MM.1S (cell line): ENCODE measurements at regions not wholly inside any gene's neighbourhood (a gene's known extent, or its start where the extent isn't known, plus 50 kb on each side); places are given as distances from the start of the nearest gene placed in this dataset.
"Not testable (repeated sequence)": the region's sequence is repeated elsewhere in the genome, so short reads cannot be mapped to it uniquely, and the experiment has no call there.

Experiments used
- DNase-seq: peaks from one replicate; pipeline ENCODE4 v3.0.0-alpha.2; 2015
- H2AFZ ChIP-seq: fragments of 300-600 bp; sonication (generic); 2 replicates; pipeline ENCODE4 v1.6.0; 2016; ENCODE audit warnings: antibody characterized with exemption, low read length
- H3F3A ChIP-seq: fragments of 300-600 bp; sonication (generic); 2 replicates; pipeline ENCODE4 v1.6.1; 2016; ENCODE audit warnings: mild to moderate bottlenecking, antibody characterized with exemption, low read length, moderate library complexity, mixed read lengths; ENCODE audit not compliant: insufficient read depth
- H3K27ac ChIP-seq: fragments of 300-600 bp; sonication (generic); 2 replicates; pipeline ENCODE4 v1.5.1; 2016; ENCODE audit warnings: mild to moderate bottlenecking, low read length
- H3K27me3 ChIP-seq: fragments of 300-600 bp; sonication (generic); replicated peaks from 2 replicates; pipeline ENCODE4 v1.6.0; 2016; ENCODE audit warnings: low read length; ENCODE audit not compliant: insufficient read depth
- H3K36me3 ChIP-seq: fragments of 300-600 bp; sonication (generic); replicated peaks from 2 replicates; pipeline ENCODE4 v1.6.1; 2016; ENCODE audit warnings: mild to moderate bottlenecking, low read length, mixed read lengths; ENCODE audit not compliant: insufficient read depth
- H3K4me1 ChIP-seq: fragments of 300-600 bp; sonication (generic); 2 replicates; pipeline ENCODE4 v1.6.1; 2016; ENCODE audit warnings: low read length, mixed read lengths
- H3K4me2 ChIP-seq: fragments of 300-600 bp; sonication (generic); 2 replicates; pipeline ENCODE4 v1.6.0; 2016; ENCODE audit warnings: low read depth, low read length
- H3K4me3 ChIP-seq: fragments of 300-600 bp; sonication (generic); 2 replicates; pipeline ENCODE4 v1.5.1; 2016; ENCODE audit warnings: low read length, mixed read lengths
- H3K79me2 ChIP-seq: fragments of 300-600 bp; sonication (generic); 2 replicates; pipeline ENCODE4 v1.6.1; 2016; ENCODE audit warnings: mixed run types, low read length, mixed read lengths
- H3K9ac ChIP-seq: fragments of 300-600 bp; sonication (generic); 2 replicates; pipeline ENCODE4 v1.6.1; 2016; ENCODE audit warnings: low read length, mixed read lengths
- H3K9me2 ChIP-seq: fragments of 300-600 bp; sonication (generic); replicated peaks from 2 replicates; pipeline ENCODE4 v1.6.1; 2016; ENCODE audit warnings: mild to moderate bottlenecking, low read length, mixed read lengths; ENCODE audit not compliant: insufficient read depth
- H3K9me3 ChIP-seq: fragments of 300-600 bp; sonication (generic); replicated peaks from 2 replicates; pipeline ENCODE4 v1.6.1; 2016; ENCODE audit warnings: mild to moderate bottlenecking, low read length, mixed read lengths; ENCODE audit not compliant: insufficient read depth
- H4K20me1 ChIP-seq: fragments of 300-600 bp; sonication (generic); 2 replicates; pipeline ENCODE4 v1.6.1; 2016; ENCODE audit warnings: mild to moderate bottlenecking, low read length, moderate library complexity, mixed read lengths; ENCODE audit not compliant: insufficient read depth

DNA sequence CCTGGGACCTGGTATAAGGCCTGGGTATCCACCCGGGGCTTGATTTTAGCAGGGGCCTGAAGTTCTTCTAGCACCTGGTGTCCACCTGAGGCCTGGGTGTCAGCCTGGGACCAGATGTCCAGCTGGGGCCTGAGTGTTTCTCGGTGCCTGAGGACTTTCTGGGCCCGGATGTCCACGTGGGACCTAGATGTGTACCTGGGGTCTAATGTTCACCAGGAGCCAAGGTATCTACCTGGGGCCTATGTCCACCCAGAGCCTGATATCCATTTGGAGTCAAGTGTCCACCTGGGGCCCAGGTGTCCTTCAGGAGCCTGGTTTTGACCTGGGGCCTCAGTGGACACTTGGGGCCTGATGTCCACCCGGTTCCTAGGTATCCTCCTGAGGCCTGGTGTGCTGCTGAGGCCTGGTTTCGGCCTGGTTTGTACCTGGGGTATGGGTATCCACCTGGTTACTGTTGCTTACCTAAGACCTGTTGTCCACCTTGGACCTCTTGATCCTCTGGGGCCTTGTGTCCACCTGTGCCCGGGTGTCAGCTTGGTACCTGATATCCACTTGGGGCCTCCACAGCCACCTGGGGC is 75.2 kb upstream of the THOC3 start:
- H3K9me2 ChIP-seq, H3K9me3 ChIP-seq, DNase-seq, H3K9ac ChIP-seq, H3K4me1 ChIP-seq, H3K27ac ChIP-seq, H2AFZ ChIP-seq, H3K79me2 ChIP-seq, H3K36me3 ChIP-seq, H3K27me3 ChIP-seq, H3K4me3 ChIP-seq, H3F3A ChIP-seq, H4K20me1 ChIP-seq, H3K4me2 ChIP-seq: not testable (repeated sequence)

DNA sequence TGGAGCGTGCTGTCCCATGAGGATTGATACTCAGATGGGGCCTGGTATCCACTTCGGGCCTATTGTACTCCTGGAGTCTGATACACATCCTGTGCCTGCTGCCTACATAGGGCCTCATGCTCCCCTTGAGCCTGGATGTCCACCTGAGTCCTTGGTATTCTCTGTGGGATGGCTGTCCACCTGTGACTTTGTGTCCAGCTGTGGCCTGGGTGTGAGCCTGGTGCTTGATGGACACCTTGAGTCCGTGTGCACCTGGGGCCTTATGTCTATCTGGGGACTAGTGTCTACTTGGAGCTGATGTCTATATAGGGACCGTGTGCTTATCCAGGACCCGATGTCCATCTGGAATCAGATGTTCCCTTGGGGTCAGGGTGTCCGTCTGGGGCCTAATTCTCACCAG is 75.9 kb upstream of the THOC3 start:
- H3K9me2 ChIP-seq, H3K79me2 ChIP-seq, H3K27me3 ChIP-seq, DNase-seq, H3K9me3 ChIP-seq, H4K20me1 ChIP-seq, H3K4me3 ChIP-seq, H3K4me1 ChIP-seq, H3K27ac ChIP-seq, H2AFZ ChIP-seq, H3K9ac ChIP-seq, H3K36me3 ChIP-seq, H3F3A ChIP-seq, H3K4me2 ChIP-seq: not testable (repeated sequence)

DNA sequence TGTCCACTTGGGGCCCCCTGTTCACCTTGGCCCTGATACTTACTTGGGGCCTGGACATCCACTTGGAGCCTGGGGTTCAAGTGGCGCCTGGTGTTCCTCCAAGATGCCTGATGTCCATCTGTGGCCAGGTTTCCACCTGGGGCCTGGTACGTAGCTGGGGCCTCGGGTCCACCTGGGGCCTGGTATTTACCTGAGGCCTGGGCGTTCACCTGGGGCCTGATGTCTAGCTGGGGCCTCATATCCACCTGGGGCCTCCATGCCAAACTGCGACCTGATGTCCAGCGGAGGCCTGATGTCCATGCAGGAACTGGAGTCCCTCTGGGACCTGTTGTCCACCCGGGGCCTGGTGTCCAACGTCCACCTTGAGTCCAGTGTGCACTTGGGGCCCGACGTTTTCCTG is 76.3 kb upstream of the THOC3 start:
- H3K9me3 ChIP-seq, H4K20me1 ChIP-seq, H3K36me3 ChIP-seq, H3K27ac ChIP-seq, H3K79me2 ChIP-seq, H2AFZ ChIP-seq, DNase-seq, H3K9me2 ChIP-seq, H3K4me3 ChIP-seq, H3F3A ChIP-seq, H3K27me3 ChIP-seq, H3K4me2 ChIP-seq, H3K9ac ChIP-seq, H3K4me1 ChIP-seq: not testable (repeated sequence)

DNA sequence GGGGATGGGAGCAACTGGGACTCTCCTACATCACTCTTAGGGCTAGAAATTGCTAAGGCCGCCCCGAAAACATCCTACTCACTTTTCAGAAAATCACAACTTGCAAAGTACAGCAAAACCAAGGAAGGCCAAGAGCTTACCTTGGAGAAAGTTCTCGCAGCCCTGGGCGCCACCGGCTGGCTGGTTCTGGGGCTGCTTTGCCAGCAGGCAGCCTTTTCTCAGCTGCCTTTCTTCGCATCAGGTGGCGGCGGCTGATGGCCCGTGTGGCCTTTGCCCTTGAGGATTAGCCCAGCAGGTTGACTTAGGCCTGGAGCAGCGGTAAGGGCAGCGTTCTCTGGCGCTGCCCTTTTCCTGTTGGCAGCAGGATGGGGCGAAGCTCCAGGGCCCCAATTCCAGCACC is 77.3 kb upstream of the THOC3 start:
- H3F3A ChIP-seq, H3K4me3 ChIP-seq, H3K27ac ChIP-seq, DNase-seq, H3K36me3 ChIP-seq, H4K20me1 ChIP-seq, H3K9me2 ChIP-seq, H3K4me1 ChIP-seq, H2AFZ ChIP-seq, H3K79me2 ChIP-seq, H3K9me3 ChIP-seq, H3K9ac ChIP-seq, H3K27me3 ChIP-seq, H3K4me2 ChIP-seq: not testable (repeated sequence)

DNA sequence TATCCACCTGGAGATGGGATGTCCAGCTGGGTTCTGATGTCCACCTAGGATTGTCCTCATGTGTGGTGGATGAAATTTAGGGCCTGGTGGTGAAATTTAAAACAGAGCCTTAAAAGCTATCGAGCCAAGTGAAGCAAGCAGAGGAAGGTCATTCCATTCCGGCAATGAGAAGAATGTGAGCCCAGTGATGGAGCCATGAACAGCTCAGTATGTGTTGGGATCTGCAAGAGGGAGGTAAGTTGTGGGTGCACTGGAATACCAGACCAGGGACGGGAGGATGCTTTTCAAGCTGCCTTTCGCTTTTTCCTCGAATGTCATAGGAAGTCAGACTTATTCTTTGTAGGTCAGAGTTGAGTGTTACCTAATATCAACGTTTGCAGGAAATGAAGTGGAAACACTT is 80.6 kb upstream of the THOC3 start:
- not testable (repeated sequence) for H3K4me1 ChIP-seq, H3F3A ChIP-seq, DNase-seq, H3K9me3 ChIP-seq, H3K9me2 ChIP-seq, H3K36me3 ChIP-seq, H4K20me1 ChIP-seq, H3K4me3 ChIP-seq, H2AFZ ChIP-seq, H3K27me3 ChIP-seq, H3K79me2 ChIP-seq, H3K9ac ChIP-seq, H3K27ac ChIP-seq, H3K4me2 ChIP-seq

DNA sequence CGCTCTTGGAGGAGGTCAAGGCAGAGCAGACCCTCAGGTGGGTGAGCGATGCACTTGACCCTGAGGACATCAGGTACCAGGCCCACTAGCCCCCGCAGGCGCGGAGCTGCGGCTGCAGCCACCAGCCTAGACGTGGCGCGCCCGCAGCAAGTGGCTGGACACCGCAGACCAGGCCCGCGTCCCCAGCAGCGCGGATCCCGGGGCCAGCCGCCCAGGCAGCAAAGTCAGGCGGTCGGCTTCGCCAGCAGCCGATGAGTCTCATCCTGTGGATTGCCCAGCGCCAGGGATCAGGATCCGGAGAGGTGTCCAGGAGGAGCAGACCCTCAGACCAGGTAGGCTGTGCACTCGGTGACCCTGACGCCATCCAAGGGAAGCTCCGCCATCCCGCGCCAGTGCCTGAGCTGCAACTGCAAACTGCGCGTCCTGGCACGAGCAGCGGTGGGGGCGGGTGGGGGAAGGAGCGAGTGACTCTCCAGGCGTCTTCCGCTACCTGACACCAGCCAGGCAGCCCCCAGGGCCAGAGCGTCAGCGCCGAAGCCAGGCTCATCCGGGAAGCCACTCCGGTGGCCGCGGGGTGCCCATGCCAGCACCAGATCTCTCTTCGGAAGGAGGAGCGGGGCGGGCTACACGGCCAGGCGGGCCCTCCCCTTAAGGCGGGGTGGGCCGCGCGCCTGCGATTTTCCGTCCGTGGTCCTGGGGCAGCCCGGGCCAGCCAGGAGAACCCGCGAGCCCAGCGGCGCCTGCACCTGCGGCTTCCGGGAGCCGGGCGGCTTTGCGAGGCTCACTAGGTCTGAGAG is 92.6 kb upstream of the THOC3 start:
- not testable (repeated sequence) for H3K27me3 ChIP-seq, H3F3A ChIP-seq, H3K36me3 ChIP-seq, H3K4me2 ChIP-seq, H3K27ac ChIP-seq, H3K9me3 ChIP-seq, H3K4me1 ChIP-seq, H4K20me1 ChIP-seq, H3K9me2 ChIP-seq, H2AFZ ChIP-seq, DNase-seq, H3K79me2 ChIP-seq, H3K4me3 ChIP-seq, H3K9ac ChIP-seq

DNA sequence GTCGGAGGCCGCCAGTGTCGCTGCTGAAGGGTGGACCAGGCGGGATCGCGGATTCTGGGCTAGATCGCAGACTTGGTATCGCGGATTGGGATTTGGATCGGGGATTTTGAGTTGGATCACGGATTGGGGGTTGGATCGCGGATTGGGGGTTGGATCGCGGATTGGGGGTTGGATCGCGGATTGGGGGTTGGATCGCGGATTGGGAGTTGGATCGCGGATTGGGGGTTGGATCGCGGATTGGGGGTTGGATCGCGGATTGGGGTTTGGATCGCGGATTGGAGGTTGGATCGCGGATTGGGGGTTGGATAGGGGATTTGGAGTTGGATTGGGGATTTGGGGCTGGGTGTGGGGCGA is 93.1 kb upstream of the THOC3 start:
- not testable (repeated sequence) for H3K4me2 ChIP-seq, H3K4me3 ChIP-seq, H3K4me1 ChIP-seq, DNase-seq, H3K9me3 ChIP-seq, H2AFZ ChIP-seq, H3K79me2 ChIP-seq, H4K20me1 ChIP-seq, H3F3A ChIP-seq, H3K27ac ChIP-seq, H3K9me2 ChIP-seq, H3K9ac ChIP-seq, H3K27me3 ChIP-seq, H3K36me3 ChIP-seq

DNA sequence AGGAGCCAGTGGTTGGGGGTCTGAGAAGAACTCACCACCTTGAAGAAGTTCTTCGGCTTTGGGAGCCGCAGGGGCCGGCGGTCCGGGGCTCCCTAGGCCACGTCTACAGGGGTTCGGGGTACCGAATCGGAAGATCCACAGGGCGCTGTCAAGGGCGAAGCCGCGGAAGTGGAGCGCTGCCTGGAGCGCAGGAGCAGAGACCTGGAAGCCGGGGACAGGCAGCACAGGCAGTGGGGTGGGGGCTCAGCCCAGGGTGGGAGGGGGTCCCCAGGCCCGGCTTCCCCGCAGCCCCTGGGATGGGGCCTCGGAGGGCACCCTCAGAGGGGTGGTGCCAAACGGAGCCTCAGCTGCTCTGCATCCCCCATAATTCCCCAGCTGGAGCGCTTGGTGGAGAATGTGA is 93.5 kb upstream of the THOC3 start:
- H3K9me3 ChIP-seq, DNase-seq, H3K4me1 ChIP-seq, H3K79me2 ChIP-seq, H3K4me3 ChIP-seq, H3K36me3 ChIP-seq, H2AFZ ChIP-seq, H3K4me2 ChIP-seq, H3K9ac ChIP-seq, H3K27ac ChIP-seq, H4K20me1 ChIP-seq, H3K27me3 ChIP-seq, H3F3A ChIP-seq, H3K9me2 ChIP-seq: not testable (repeated sequence)
